Ovary (tissue), 7 donors: ENCODE measurements at regions not wholly inside any gene's neighbourhood (a gene's known extent, or its start where the extent isn't known, plus 50 kb on each side); places are given as distances from the start of the nearest gene placed in this dataset.

Experiments used
- DNase-seq, 5 donors: peaks; one replicate each; pipeline ENCODE4 v3.0.0-alpha.2; 2019 to 2020
- H3K27ac ChIP-seq, 2 donors: fragments of 200-600 bp; one replicate each; pipeline versions ENCODE4 v1.5.1 to v1.8.0; 2019 to 2022
- H3K27me3 ChIP-seq: fragments of 200-600 bp; one replicate; pipeline ENCODE4 v1.8.0; 2022
- H3K36me3 ChIP-seq: fragments of 200-600 bp; sonication (generic); one replicate; pipeline ENCODE4 v1.5.1; 2019
- H3K4me1 ChIP-seq: one replicate; pipeline ENCODE4 v1.8.1; 2013; ENCODE audit warnings: mild to moderate bottlenecking, moderate library complexity; ENCODE audit not compliant: insufficient read depth
- H3K4me3 ChIP-seq: fragments of 200-600 bp; sonication (generic); one replicate; pipeline ENCODE4 v1.5.1; 2017
- H3K9me3 ChIP-seq, 2 donors: fragments of 200-600 bp in 1 of 2; sonication (generic) in 1 of 2; one replicate each; pipeline versions ENCODE4 v1.5.1 to v1.8.1; 2013 to 2019; ENCODE audit warnings: mild to moderate bottlenecking in 1 of 2, moderate library complexity in 1 of 2
- EP300 ChIP-seq: sonication (generic); formaldehyde crosslinking; IDR thresholded peaks from one replicate; pipeline ENCODE4 v1.6.1; 2017; ENCODE audit warnings: antibody characterized with exemption
- POLR2A ChIP-seq: fragments of 450-650 bp; IDR thresholded peaks from one replicate; pipeline ENCODE4 v1.6.1; 2017; ENCODE audit warnings: antibody characterized with exemption, mild to moderate bottlenecking, moderate library complexity
- WGBS, 3 donors: extraction: QIAGEN DNeasy Blood & Tissue Kit in 1 of 3; methylation state at CpG; one replicate each; pipeline versions ENCODE4 v1.1.5 to v1.1.7; 2013 to 2017; 5-methylcytosine and 5-hydroxymethylcytosine counted together
- intact Hi-C, 4 donors: fragments of 100-400 bp; cut with DNase I; formaldehyde crosslinking; loops; one replicate each; pipeline versions ENCODE4 v1.11.0 to v1.15.1; 2022 to 2023
- TF ChIP-seq, protein P1 (sequence below), 3 donors: fragments of 450-650 bp in 2 of 3; fragments of 200-600 bp in 1 of 3; IDR thresholded peaks; one replicate each; pipeline versions ENCODE4 v1.5.1 to v1.8.0; 2016 to 2022; ENCODE audit warnings: antibody characterized with exemption in 3 of 3, mild to moderate bottlenecking in 1 of 3
- donor health status: DM: no; HTN: no; CAD: no; lungs with moderate emphysema.
- donor health status: DM: no; HTN: no; CAD: no.
- donor health status: Bipolar disorder and iron deficiency.
- donor health status: DM: no; HTN: no; CAD: no.
- donor health status: DM: yes; HTN: yes; CAD: no.

DNA sequence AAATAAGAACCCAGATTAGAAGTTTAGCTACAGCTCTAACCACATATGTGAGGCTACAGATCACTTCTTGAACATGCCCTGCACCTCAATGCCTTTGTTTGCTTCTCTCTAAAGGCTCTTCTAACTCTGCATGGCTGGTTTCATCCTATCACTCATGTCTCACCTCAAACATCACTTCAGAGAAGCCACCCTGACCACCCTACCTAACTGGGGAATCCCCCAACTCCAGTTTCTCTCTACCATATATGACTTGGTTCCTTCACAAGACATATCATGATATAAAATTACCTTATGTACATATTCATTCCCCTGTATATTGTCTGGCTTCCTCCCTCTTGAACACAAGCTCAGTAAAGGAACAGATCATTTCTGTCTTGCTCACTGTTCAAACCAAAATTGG is 250.2 kb upstream of the GRIP1 start:
- no peak for DNase-seq

DNA sequence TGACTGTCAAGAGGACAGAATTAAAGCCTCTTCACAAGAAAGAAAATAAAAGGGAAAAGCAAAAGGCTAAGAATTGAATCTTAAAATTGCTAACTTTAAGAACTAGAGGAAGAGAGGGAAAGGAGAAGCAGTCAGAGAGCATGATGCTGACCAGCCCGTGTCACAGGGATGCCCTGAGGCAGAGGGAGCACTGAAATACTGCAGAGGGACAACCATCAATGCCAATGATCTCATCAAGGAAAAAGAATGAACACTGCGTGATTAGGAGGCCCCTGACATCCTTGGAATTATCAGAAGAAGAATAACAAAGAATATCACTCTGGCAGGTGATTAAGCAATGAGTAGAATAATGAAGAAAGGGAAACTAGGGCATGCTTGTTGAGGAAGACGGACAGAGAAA is 252.2 kb upstream of the GRIP1 start:
- 72 to 81% (median 73%) methylated on average over 3 of the region's 3 CpGs for WGBS, 3 donors

More for the DNA sequence above, 250.2 kb upstream of the GRIP1 start:
- no peaks in the 10 kb centered on the region for H3K9me3 ChIP-seq
- H3K36me3 ChIP-seq, result no peaks in the 10 kb centered on the region
- TF ChIP-seq POLR2A (no peak), EP300 (no peak)
- TF ChIP-seq, protein P1, sequence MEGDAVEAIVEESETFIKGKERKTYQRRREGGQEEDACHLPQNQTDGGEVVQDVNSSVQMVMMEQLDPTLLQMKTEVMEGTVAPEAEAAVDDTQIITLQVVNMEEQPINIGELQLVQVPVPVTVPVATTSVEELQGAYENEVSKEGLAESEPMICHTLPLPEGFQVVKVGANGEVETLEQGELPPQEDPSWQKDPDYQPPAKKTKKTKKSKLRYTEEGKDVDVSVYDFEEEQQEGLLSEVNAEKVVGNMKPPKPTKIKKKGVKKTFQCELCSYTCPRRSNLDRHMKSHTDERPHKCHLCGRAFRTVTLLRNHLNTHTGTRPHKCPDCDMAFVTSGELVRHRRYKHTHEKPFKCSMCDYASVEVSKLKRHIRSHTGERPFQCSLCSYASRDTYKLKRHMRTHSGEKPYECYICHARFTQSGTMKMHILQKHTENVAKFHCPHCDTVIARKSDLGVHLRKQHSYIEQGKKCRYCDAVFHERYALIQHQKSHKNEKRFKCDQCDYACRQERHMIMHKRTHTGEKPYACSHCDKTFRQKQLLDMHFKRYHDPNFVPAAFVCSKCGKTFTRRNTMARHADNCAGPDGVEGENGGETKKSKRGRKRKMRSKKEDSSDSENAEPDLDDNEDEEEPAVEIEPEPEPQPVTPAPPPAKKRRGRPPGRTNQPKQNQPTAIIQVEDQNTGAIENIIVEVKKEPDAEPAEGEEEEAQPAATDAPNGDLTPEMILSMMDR (IDR thresholded peaks at IDR 0.05), result no peak
- no peak overlapping the region for H3K27ac ChIP-seq
- H3K4me1 ChIP-seq, result no peaks in the 10 kb centered on the region
- intact Hi-C loops, result loop anchor here in 1 of 4 donors (10.0 kb wide), 1 partner anchor 1506 kb away; no protein-coding TSS in a partner anchor
- H3K4me3 ChIP-seq, result no peak overlapping the region
- H3K27me3 ChIP-seq, result no peaks in the 10 kb centered on the region

DNA sequence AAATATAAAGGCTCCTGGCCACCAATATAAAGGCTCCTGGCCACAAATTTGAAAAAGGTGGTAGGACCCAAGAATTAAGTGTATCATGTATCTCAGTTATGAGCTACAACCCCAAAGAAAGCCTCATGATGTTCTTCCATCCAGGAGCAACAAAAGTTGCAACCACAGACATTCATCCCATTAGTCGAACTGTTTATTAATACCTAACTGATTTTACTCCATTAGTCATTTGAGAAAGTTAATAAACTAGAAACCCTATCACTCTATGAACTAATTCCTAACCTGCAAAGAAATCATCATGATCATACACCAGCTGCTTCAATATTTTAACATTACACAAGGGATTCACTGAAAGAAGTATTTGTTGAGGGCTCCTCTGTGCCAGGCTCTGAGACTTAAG is 253.2 kb upstream of the GRIP1 start:
- no peak for DNase-seq
- H3K36me3 ChIP-seq, result no peaks in the 10 kb centered on the region
- no peaks in the 10 kb centered on the region for H3K27me3 ChIP-seq
- H3K27ac ChIP-seq, result no peak overlapping the region
- H3K4me3 ChIP-seq, result no peak overlapping the region
- no peaks in the 10 kb centered on the region for H3K4me1 ChIP-seq
- intact Hi-C loops, result no loop called here
- whole genome bisulfite sequencing, 3 donors, result 84 to 98% (median 94%) methylated on average over 1 of the region's 1 CpG
- TF ChIP-seq, protein P1 (IDR thresholded peaks at IDR 0.05), result no peak
- TF ChIP-seq POLR2A (no peak), EP300 (no peak)
- no peaks in the 10 kb centered on the region for H3K9me3 ChIP-seq

More for the DNA sequence above, 252.2 kb upstream of the GRIP1 start:
- no peak for TF ChIP-seq EP300
- DNase-seq, result no peak
- Histone ChIP-seq H3K4me3 (no peak overlapping the region), H3K27ac (no peak overlapping the region), H3K36me3 (no peaks in the 10 kb centered on the region), H3K27me3 (no peaks in the 10 kb centered on the region), H3K4me1 (no peaks in the 10 kb centered on the region), H3K9me3 (no peaks in the 10 kb centered on the region)
- intact Hi-C loops, result no loop called here

DNA sequence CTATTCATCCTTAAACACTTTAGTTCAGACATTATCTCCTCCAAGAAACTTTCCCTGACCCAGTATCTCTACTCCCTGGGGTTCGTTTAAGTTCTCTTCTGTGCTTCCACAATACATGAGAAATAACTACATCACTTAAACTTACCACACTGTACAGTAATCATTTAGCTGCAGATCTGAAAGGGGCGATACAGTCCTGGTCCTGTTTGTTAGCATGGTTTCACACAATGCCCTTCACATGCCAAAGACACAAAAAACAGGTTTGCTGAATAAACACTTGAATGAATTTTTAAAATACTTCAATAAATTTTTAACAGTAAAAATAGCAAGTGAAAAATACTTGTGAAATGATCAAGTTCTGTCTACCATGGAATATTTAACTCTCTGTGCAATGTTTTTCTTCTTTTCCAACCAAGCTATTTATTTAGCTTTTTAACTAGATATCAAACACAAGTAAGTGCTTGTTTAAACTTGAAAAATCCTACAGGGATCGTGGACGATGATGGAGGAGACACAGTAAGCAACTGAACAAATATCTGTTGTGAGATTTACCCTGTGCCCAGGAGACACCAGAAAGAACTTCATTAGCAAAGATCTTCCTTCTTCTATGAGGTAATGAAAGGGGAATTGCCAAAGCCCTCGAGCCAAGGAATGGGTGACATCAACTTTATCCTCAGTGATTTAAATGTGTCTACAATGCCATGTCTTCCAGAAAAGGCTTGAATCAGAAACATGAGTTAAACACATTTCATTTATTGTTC is 255.6 kb upstream of the GRIP1 start:
- no peak for DNase-seq
- Histone ChIP-seq H3K27ac (no peak overlapping the region), H3K4me3 (no peak overlapping the region), H3K4me1 (no peaks in the 10 kb centered on the region), H3K36me3 (no peaks in the 10 kb centered on the region), H3K27me3 (no peaks in the 10 kb centered on the region), H3K9me3 (no peaks in the 10 kb centered on the region)
- intact Hi-C loops, result no loop called here
- WGBS, 3 donors, result 61 to 68% (median 64%) methylated on average over 5 of the region's 5 CpGs
- TF ChIP-seq, protein P1 (IDR thresholded peaks at IDR 0.05), result no peak
- TF ChIP-seq EP300 (no peak), POLR2A (no peak)

DNA sequence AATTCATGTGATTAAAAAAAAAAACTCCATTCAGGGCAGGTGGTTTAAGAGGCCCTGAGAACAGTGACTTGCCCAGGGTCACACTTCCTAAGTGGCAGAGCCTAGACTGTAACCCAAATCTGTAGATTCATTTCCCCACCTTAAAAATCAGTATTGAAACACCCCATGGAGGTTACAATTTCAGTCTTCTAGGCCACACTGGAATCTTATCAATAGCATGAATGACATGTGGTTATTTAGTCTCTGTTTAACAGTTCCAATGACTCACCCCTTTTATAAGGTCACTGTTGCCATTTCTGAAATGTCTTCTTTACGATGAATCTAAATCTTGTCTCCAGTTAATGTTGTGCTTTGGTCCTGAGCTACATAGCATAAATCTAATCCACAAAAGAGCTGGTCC is 262.3 kb upstream of the GRIP1 start:
- no peak overlapping the region for H3K4me3 ChIP-seq
- no peaks in the 10 kb centered on the region for H3K9me3 ChIP-seq
- DNase-seq, result no peak
- no peak for TF ChIP-seq POLR2A
- TF ChIP-seq, protein P1 (IDR thresholded peaks at IDR 0.05), result no peak
- TF ChIP-seq EP300, result no peak
- no peak overlapping the region for H3K27ac ChIP-seq
- intact Hi-C loops, result no loop called here
- H3K36me3 ChIP-seq, result no peaks in the 10 kb centered on the region
- no peaks in the 10 kb centered on the region for H3K4me1 ChIP-seq
- no peaks in the 10 kb centered on the region for H3K27me3 ChIP-seq
- 80 to 97% (median 95%) methylated on average over 1 of the region's 1 CpG for WGBS, 3 donors
